ENCODE measurements at regions not wholly inside any gene's neighbourhood (a gene's known extent, or its start where the extent isn't known, plus 50 kb on each side); places are given as distances from the start of the nearest gene placed in this dataset.
A peak's percentile ranks its signal among the peaks of the same experiment; 100 is the strongest.

GRCh38 chr20:62558779-62559178 lies 83.0 kb upstream of the GATA5 start:
- FAIRE-seq (no peak), DNase-seq (ENCODE audit: extremely low spot score, insufficient read length, low read depth) (no peak)

DNA sequence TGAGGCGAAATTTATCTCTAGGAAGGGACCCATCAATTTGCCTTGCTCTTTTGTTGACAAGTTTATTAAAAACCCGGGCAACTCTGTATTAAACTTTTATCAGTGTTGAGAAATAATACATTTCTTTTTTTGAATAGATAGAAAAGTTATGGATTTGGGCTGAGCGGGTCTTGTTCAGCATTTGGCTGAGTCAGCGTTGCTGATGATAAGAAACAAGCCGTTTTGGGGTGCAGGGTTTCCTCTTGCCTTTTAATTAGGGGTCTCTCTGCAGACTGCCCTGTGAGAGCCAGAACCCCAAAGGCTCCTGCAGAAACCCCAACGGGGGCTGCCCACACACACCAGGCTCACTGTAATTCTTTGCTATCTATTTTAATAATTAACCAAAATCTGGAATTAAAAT lies 82.1 kb upstream of the SLCO4A1 start:
- no peak for DNase-seq (ENCODE audit: extremely low spot score, insufficient read length, low read depth)
- FAIRE-seq, result no peak

GRCh38 chr20:62561182-62561581 lies 81.1 kb upstream of the SLCO4A1 start:
- DNase-seq (ENCODE audit: extremely low spot score, insufficient read length, low read depth) (no peak), FAIRE-seq (no peak)

GRCh38 chr20:62561948-62562347 lies 80.4 kb upstream of the SLCO4A1 start:
- FAIRE-seq (no peak), DNase-seq (ENCODE audit: extremely low spot score, insufficient read length, low read depth) (no peak)

- FAIRE-seq, result no peak
- DNase-seq (ENCODE audit: extremely low spot score, insufficient read length, low read depth), result no peak
These were observed 79.5 kb upstream of the SLCO4A1 start for GRCh38 chr20:62562831-62563230.

- FAIRE-seq (no peak), DNase-seq (ENCODE audit: extremely low spot score, insufficient read length, low read depth) (no peak)
These were observed 78.7 kb upstream of the SLCO4A1 start for GRCh38 chr20:62563561-62563960.

DNA sequence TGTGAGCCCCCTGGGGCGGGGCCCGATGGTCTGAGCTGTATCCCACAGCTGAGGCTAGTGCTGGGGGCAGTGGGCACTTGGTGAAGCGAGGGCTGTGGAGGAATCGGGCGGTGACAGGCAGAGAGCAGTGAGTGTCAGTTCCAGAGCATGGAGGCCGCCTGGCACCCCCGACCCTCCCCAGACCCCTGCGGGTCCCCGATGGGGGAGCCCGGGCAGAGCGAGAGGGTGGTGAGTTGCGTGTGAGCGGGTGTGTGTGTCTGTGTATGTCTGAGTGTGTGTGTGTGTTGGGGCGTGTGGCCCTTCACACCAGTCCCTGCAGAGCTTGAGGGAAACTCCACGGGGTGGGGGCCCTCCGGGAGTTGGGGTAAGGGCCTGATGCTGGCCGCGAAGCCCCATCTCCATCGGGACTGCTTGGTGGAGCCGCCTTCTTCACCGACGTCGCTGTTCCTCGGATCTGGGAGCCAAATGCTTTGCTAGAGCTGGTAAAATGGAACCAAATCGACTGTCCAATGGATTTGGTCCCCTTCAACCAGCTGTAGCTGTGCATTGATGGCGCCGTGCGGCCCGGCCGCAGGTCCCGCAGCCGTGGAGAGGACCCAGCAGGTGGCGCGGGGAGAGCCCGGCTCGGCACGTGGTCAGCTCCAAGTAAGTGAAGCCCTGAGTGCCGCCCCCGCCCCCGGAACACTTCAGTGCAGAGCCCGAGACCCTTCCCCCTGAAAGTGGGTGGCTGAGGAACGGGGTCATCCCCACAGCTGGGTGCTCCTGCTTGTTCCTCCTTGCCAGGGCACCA lies 77.7 kb upstream of the SLCO4A1 start:
- FAIRE-seq, result no peak

DNA sequence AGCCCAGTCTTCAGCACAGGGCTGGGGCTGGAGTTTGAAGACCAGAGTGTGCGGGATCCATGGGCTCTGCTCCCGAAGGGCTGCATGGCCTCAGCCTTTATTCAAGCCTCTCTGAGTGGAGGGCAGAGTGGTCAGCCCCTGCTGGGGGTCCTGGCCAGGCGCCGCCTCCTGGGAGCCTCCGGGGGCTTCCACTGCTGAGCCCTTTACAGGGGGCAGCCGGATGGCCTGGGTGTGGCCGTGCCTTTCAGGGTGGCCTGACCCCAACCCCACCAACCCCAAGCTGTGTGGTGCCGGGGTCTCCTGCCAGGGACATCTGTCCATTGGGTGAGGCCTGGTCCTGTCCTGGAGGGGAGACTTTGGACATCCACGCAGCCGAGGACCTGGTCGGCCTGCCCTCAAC lies 76.0 kb upstream of the SLCO4A1 start:
- DNase-seq (ENCODE audit: extremely low spot score, insufficient read length, low read depth) (no peak), FAIRE-seq (no peak)

More for the DNA sequence above, 77.7 kb upstream of the SLCO4A1 start:
- no peak for DNase-seq (ENCODE audit: extremely low spot score, insufficient read length, low read depth)

GRCh38 chr20:62566771-62567170 lies 75.5 kb upstream of the SLCO4A1 start:
- FAIRE-seq, result no peak
- no peak for DNase-seq (ENCODE audit: extremely low spot score, insufficient read length, low read depth)

DNA sequence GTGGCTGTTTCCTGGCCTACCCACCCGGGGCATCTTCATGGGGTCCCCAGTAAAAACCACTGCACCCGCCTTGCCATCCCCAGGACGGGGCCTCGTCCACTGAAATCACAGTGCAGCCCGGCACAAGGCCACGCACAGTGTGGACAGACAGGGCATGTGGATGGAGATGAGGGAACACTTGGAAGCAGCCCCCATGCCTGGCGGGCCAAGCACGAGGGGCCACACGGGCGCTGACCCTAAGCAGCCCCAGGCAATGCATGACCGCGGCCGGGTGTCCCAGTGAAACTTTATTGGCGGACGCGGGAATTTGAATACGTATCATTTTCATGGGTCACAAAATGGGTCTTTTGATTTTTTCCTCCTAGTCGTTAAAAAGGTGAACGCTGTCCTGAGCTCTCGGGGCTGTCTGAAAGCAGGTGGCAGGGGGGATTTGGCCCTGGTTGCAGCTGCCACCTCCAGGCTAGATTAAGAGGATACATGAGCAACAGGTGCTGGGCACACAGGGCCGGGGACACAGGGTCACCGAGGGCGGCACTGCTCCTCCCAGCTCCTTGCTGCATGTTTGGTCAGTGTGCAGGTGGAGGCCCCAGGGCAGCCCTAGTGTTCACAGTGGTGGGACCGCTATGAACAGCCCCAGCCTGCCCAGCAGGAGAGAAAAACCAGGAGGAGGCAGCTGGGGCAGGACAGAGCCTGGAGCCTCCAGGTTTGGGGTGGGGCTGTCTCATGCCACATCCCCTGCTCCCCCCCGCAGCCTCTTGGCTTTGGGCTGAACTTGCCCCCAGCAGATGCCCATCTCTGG lies 74.9 kb upstream of the SLCO4A1 start:
- FAIRE-seq, result no peak
- DNase-seq (ENCODE audit: extremely low spot score, insufficient read length, low read depth), result no peak

- FAIRE-seq (no peak), DNase-seq (ENCODE audit: extremely low spot score, insufficient read length, low read depth) (no peak)
These were observed 74.3 kb upstream of the SLCO4A1 start for GRCh38 chr20:62568045-62568389.

DNA sequence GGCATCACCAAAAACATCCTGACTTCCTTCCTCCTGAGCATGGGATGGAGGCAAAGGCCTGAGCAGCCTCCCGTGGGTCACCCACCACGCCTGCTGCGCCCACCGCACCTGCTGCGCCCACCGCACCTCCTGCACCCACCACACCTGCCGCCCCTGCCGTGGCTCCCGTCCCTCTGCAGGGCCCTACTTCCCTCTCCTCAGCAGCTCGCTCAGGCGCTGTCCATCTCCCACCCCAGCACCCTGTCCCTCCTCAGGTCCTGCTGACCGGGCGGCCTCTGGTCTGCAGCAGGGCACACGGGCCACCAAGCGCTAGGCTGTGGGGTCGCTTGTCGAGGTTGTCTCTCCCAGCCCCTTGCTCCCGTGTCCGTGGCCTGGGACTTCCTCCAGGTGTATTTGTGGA lies 72.7 kb upstream of the SLCO4A1 start:
- DNase-seq (ENCODE audit: extremely low spot score, insufficient read length, low read depth), result no peak
- FAIRE-seq, result no peak

DNA sequence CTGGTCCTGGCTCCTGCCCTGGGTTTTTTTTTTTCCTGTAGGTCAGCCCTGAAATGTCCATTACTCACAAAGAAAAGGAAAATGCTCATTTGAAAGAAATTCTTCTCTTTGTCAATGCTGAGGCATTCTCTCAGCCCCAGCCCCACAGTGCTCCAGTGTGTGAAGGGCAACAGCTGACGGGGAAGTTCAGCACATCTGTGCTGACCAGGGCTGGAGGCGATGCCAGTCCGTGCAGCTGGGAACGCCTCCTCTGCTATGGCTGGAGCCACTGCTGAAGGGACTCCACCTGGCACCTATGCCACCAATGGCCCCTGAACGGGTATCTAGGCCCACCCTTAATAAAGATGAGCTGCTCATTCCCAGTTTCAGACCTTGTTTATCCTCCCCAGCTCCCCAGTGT lies 71.9 kb upstream of the SLCO4A1 start:
- FAIRE-seq, result no peak

DNA sequence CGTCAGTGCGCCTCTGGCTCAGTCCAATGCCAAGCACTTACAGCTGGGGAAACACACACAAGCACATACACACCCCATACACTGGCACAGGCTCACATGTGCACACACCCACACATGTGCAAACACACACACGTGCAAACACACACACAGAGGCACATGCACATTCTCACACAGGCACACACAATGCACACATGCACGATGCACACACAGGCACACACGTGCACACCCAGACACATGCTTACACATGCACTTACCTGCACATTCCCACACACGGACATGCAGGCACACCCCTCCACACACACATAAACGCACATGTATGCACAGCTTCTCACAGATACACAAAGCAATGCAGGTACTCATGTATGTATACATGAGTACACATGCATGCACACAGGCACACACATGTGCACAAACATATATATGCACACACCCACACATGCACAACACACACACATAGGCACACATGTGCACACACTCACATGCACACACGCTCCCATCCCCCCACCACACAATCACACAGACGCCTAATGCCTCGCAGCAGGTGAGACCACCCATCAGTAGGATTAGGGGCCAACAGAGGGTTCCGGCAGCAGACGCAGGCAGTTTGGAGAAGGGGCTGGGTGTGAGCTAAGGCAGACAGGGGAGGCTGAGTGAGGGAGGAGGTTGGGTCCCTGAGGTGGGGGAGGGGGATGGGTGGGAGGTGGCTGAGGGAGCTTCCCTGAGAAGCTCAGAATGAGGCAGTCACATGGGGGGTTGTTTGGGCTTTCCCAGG lies 71.2 kb upstream of the SLCO4A1 start:
- FAIRE-seq, result no peak

More for the DNA sequence above, 71.9 kb upstream of the SLCO4A1 start:
- no peak for DNase-seq (ENCODE audit: extremely low spot score, insufficient read length, low read depth)

GRCh38 chr20:62571669-62572344 lies 70.5 kb upstream of the SLCO4A1 start:
- DNase-seq (ENCODE audit: extremely low spot score, insufficient read length, low read depth), result peak; percentile 30
- no peak for FAIRE-seq

More for the DNA sequence above, 71.2 kb upstream of the SLCO4A1 start:
- DNase-seq (ENCODE audit: extremely low spot score, insufficient read length, low read depth), result no peak

GRCh38 chr20:62572980-62573379 lies 69.3 kb upstream of the SLCO4A1 start:
- no peak for DNase-seq (ENCODE audit: extremely low spot score, insufficient read length, low read depth)
- FAIRE-seq, result no peak

DNA sequence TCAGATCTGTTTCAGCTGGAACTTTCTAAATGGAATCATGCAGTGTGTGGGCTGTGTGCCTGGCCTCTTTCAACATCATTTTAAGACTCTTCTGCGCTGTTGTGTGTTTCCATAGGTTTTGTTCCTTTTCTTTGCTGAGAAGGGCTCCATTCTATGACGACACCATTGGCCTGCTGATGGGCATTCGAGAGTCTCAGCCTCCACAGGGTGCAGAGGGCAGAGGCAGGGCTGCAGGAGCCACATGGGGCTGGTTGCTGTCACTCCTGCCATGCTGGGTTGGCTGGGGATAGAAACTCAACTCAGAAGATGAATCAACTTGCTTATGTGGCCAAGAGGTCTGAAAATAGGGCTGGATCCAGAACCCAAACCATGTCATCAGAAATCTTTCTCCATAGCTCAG lies 68.5 kb upstream of the SLCO4A1 start:
- FAIRE-seq, result no peak
- no peak for DNase-seq (ENCODE audit: extremely low spot score, insufficient read length, low read depth)

DNA sequence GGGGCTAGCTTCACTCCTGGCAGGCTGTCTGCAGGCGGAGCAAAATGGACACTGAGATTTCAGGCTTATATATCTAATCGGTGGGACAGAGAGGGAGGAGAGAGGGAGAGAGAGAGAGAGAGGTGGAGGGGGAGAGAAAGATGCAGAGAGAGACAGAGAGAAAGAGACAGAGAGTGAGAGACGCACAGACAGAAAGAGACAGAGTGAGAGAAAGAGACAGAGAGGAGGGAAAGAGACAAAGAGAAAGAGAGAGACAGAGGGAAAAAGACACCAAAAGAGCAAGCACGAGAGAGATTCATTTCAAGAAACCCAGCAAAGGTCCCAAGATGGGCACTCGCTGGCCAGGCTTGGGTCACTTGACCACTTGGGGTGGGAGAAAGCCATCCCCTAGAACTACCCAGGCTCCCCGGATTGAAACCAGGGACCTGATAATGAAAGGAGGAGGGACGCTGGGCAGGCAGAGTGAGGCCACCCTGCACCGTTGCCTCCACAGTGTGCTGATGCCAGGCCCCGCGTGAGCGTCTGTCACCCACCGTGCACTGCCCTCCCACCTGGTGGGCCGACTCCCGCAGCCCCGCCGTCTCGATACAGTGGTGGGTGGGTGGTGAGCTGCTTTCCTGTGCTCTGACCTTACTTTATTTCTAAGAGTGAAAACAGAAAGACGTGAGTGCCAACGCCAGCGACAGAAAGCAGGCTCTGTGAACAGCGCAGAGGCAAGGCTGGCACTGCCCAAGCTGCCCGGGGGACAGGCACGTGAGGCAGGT lies 67.9 kb upstream of the SLCO4A1 start:
- no peak for DNase-seq (ENCODE audit: extremely low spot score, insufficient read length, low read depth)
- FAIRE-seq, result no peak

DNA sequence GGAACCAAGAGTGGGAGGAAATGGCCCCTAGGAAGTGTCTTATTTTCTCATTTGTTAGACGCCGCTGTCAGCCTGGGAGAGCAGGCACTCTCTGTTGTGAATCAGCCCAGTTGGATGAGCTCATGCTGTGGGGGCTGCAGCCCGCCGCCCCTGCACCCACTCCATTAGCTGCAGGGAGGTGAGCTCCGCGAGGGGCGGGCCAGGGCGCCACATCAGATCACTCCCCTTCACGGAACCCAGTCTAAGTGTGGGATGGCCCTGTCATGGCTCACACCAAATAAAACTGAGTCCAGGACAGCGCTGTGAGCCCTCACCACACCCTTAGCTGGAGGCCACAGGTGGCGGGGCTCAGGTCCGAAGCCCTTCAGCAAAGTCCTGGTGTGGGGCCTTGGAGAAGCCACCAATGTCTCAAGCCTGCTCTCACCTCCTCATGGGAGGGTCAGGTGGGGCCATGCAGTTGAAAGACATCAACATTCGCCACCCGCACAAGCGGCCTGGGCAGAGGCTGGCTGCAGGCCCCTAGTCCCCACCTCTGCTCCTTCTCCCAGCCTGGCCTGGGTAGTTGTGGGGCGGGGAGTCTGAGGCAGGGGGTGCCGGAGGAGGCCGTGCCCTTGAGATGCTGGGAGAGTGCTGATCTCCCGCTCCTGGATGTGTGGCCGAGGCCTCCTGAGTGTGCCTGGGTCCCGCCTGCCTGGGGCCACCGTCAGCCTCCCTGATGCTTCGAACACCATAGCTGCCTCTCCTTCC lies 66.2 kb upstream of the SLCO4A1 start:
- FAIRE-seq (no peak), DNase-seq (ENCODE audit: extremely low spot score, insufficient read length, low read depth) (no peak)
